HG03066 (cell line): ENCODE measurements at regions not wholly inside any gene's neighbourhood (a gene's known extent, or its start where the extent isn't known, plus 50 kb on each side); places are given as distances from the start of the nearest gene placed in this dataset.

Experiments
- ATAC-seq: cut with Tn5 transposase; IDR thresholded peaks from one replicate; pipeline ENCODE4 v1.9.1; 2021; ENCODE audit warnings: low read depth; ENCODE audit not compliant: unreplicated experiment

GRCh38 chr4:137090951-137091350 lies 441.3 kb downstream of the PCDH18 start:
- no peak for ATAC-seq

GRCh38 chr4:137083571-137084135 lies 448.6 kb downstream of the PCDH18 start:
- ATAC-seq: no peak

DNA sequence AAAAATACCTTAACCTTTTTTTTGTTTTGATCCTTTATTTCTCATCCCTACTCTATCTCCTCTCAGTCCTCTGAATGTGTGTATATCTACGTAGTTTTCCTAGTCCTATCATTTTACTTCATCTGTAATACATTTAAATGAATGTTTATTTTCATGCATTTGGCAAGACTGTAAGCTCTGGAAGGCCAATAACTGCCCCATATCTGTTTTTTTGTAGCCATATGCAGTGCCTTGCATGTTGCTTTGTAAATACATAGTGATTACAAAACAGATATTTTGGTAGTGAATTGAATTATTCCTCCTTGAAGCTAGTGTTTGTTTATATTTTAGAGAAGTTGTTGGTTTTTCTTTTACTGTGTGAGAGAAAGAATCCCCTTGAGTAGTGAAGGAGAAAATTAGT lies 450.2 kb downstream of the PCDH18 start:
- ATAC-seq: no peak

DNA sequence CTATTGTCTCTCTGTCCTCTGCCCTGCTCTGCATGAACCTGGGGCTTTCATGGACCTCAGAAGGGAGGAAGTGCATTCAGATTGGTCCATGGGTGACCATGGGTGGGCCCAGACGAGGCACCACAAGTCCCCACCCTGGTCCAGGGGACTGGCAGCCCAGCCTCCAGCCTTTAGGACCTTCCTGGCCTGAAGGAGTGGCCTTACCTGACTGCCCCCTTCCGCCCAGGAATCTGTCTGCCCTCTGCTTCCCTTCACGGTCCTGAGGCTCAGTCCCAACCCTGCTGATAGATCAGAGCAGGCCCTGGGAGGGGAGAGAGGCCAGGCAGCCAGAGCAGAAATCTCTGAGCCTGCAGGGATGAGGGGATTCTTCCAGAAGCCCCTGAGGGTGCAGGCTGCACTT lies 455.4 kb downstream of the PCDH18 start:
- ATAC-seq: no peak

- no peak for ATAC-seq
Observed at GRCh38 chr4:137075586-137075985, 456.7 kb downstream of the PCDH18 start.

DNA sequence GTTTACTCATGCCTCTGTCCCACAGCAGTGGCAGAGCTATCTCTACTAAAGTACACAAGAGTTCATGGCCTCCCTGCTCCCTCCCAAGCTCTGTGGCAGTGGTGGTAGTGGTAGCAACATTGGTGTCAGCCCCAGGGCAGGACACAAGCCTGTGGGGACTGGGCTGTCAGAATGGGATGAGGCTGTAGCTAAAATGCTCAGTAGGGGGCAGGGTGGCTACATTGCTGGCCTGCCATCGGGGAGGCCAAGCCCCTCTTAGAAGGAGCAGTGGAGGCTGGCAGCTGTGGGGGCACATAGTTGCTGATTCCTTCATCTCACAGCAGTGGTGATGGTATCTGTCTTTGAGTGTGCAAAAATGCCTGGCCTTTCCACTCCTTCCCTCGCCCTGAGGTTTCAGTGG lies 461.7 kb downstream of the PCDH18 start:
- no peak for ATAC-seq

DNA sequence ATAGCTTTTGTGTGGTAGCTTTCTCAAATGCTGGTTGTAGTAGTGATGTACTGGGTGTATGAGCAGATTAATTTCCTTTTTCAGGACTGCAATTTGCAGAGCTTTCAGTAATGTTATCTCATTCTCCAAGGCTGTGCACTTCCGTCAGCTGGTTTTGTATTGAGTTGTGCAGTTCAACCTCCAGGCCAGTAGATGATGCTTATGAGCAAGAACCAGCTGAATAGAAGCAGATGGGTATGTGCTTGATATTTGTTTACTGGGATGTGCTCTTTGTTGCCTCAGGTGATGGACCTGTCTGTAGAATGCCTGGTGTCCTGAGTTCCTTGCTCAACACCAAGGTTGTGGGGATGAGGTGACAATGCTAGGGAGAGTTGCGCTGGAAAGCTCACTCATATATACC lies 462.8 kb downstream of the PCDH18 start:
- ATAC-seq: no peak

GRCh38 chr4:137067735-137068134 lies 464.6 kb downstream of the PCDH18 start:
- ATAC-seq: no peak

- ATAC-seq: no peak
Observed at GRCh38 chr4:137065311-137065710, 467.0 kb downstream of the PCDH18 start.

DNA sequence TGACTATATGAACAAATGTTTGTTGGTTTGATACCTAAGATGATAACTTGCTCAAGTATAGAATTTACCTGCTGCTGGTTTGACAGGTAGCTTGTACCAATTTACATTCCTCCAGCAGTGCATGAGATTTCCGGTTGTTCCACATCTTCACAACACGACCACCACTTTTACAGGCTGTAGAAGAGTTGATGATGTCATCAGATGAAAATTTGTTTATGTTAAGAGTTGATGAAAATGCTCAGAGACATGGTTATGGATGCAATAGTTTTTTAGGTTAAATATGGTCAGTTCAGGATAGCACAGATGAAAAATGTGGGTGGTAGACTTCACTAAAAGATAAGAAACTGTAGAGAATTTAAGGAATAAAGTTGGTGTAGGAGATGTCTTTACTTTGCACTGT lies 468.3 kb downstream of the PCDH18 start:
- ATAC-seq: no peak

GRCh38 chr4:137043184-137043583 lies 489.1 kb downstream of the PCDH18 start:
- ATAC-seq: no peak

DNA sequence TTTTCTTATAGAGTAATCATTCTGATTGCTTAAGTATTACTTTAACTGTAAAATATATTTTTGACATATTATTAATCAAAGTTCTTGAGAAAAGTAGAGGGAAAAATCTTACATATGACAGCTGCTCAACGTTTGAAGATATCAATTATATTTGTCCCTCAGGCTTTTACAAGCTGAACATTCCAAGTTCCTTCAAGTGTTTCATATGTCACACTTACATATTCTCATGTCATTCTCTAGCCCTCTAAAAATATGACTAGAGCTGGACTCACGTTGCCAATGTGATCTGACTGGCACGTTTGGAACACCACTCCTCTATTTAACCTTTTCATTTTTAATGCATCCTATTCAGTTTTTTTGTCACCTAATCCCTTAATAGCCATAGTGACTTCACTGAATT lies 492.9 kb downstream of the PCDH18 start:
- no peak for ATAC-seq

GRCh38 chr4:137032222-137032621 lies 500.1 kb downstream of the PCDH18 start:
- no peak for ATAC-seq

DNA sequence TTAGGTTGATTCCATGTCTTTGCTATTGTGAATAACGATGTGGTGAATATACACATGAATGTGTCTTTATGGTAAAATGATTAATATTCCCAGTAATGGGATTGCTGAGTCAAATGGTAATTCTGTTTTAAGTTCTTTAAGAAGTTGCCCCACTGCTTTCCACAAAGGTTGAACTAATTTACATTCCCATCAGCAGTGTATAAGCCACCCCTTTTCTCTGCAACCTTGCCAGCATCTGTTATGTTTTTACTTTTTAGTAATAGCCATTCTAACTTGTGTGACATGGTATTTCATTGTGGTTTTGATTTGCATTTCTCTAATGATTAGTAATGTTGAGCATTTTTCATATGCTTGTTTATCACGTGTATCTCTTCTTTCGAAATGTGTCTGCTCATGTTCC lies 503.3 kb downstream of the PCDH18 start:
- ATAC-seq: no peak

DNA sequence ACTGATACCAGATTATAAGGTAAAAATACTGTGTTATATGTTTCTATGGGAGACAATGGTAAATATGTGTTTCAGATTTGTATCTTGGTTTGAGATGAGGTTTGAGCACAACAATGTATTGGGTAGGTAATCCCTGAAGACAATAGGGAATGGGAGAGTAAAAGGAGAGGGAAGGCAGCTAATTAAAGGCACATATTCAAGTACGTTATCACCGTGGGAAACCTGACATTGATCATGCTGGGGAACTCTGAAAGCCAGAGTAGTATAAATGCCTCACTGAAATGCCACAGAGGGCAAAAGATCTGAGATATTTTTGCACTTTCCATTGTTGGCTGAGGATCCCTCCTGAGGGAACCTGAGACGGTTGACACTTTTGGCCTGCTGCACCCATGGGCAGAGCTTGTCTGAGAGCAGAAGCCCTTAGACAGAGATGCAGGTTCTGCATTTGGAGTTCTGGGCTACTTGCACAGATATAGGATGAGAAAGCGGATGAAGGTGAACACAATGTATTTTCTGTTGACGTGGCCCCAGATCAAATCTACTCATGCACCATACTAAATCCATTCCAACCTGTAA lies 506.7 kb downstream of the PCDH18 start:
- ATAC-seq: no peak

- no peak for ATAC-seq
Observed at GRCh38 chr4:137015426-137016409, 516.6 kb downstream of the PCDH18 start.

- ATAC-seq: no peak
Observed at GRCh38 chr4:137000432-137000831, 531.9 kb downstream of the PCDH18 start.

GRCh38 chr4:136992032-136992431 lies 540.3 kb downstream of the PCDH18 start:
- no peak for ATAC-seq

GRCh38 chr4:136985683-136986082 lies 546.6 kb downstream of the PCDH18 start:
- ATAC-seq: no peak

DNA sequence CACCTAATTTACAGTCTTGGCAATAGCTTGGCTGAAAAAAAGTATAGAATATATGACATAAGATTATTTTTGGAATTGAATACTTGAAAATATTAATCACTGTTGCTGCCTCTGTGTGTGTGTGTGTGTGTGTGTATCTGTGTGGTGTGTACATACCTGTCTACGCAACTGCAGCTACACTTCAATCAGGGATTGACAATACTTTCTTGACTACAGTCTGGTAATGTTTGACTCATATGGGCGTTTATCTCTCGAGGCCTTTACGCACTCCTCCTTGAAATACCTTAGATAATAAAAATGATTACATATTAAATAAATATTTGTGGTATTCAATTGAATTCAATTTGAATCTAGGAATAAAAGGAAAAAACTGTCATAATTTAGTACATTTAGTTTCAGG lies 565.2 kb downstream of the PCDH18 start:
- no peak for ATAC-seq

- no peak for ATAC-seq
Observed at GRCh38 chr4:136965478-136965877, 566.8 kb downstream of the PCDH18 start.

DNA sequence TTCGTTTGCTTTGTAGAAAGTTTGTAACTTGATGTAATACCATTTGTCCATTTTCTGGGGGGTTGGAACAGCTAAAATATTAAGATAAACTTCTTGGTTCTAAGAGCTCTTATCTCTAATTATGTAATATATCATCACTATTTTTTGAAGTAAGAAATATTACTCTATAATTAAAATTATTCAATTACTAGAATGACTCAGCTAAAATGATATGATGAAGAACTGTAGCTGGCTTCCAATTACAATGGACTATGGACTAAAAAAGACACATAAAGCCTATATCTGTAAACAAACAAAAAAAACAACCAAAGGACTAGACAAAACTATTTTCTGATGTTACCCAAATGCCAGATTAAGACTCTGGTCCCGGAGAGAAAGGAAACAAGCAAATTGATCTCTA lies 569.4 kb downstream of the PCDH18 start:
- no peak for ATAC-seq
